ENCODE measurements at regions not wholly inside any gene's neighbourhood (a gene's known extent, or its start where the extent isn't known, plus 50 kb on each side); places are given as distances from the start of the nearest gene placed in this dataset.

DNA sequence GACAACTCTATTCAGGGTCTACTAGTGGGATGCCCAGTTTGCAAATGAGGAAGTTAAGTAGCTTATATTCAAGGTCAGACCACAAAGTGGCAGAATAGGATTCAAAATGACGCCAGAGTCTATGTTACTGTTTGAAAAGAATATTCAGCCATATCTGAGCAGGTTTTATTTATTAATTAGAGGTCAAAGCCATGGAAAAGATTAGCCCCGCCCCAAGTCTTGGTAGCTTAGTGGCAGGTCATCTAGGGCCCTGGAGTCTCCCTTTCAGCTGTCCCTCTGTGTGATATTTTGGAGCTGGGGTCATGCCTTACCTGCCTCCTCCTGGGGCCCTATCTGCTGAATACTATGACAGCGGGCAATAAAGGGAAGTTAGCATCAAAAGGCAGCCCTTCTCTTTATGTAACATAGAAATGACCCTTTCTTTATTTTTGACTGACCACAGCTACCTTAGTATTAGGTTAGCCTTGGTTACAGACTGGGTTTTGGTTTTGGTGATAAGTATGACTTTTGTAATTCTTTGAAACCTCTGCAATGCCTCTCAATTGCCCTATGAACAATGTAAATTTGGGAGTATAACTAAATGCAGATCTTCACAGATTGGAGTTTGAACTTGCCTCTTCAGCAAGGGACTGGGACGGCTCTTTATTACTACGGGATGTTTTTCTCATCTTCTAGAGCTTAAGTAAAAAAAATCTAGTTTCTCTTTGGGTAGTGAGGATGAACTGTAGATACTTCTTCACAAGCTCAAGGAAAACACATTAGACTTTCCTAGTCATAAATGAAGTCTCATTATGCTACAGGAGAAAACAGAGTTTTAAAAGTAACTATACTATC is 153.0 kb upstream of the ITGA4 start:
- no peak for DNase-seq
- Histone ChIP-seq H2AFZ (no peak overlapping the region), H3K4me1 (replicated peaks; ENCODE audit: insufficient read depth) (0 out of 2 replicates have a peak, but pooled peaks cover 6% of the 10 kb centered on the region), H3K36me3 (ENCODE audit: low read depth) (no peaks in the 10 kb centered on the region), H3K27me3 (ENCODE audit: insufficient read depth, low read depth) (no peaks in the 10 kb centered on the region), H3K4me2 (no peak overlapping the region), H3K27ac (no peak overlapping the region), H3F3A (ENCODE audit: insufficient read depth, low read depth) (no peaks in the 10 kb centered on the region), H3K9me2 (ENCODE audit: insufficient read depth) (no peaks in the 10 kb centered on the region), H3K79me2 (ENCODE audit: low read depth) (no peaks in the 10 kb centered on the region), H3K4me3 (no peak overlapping the region), H3K9me3 (ENCODE audit: insufficient read depth, low read depth) (no peaks in the 10 kb centered on the region), H4K20me1 (ENCODE audit: insufficient read depth) (no peaks in the 10 kb centered on the region)
- TF ChIP-seq EZH2 (IDR thresholded peaks at IDR 0.05; ENCODE audit: low read depth): no peak
- TF ChIP-seq, protein P1, sequence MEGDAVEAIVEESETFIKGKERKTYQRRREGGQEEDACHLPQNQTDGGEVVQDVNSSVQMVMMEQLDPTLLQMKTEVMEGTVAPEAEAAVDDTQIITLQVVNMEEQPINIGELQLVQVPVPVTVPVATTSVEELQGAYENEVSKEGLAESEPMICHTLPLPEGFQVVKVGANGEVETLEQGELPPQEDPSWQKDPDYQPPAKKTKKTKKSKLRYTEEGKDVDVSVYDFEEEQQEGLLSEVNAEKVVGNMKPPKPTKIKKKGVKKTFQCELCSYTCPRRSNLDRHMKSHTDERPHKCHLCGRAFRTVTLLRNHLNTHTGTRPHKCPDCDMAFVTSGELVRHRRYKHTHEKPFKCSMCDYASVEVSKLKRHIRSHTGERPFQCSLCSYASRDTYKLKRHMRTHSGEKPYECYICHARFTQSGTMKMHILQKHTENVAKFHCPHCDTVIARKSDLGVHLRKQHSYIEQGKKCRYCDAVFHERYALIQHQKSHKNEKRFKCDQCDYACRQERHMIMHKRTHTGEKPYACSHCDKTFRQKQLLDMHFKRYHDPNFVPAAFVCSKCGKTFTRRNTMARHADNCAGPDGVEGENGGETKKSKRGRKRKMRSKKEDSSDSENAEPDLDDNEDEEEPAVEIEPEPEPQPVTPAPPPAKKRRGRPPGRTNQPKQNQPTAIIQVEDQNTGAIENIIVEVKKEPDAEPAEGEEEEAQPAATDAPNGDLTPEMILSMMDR (conservative IDR thresholded peaks at IDR 0.05): no peak
- no TSS peak for BruUV-seq (replicated peaks)
- CTCF ChIA-PET: no interaction called here
- POLR2A ChIA-PET (ENCODE audit: unreplicated experiment): interaction anchor here (0.6 kb wide), 1 partner anchor 171 kb away, joined by 4 read pairs; no protein-coding TSS in a partner anchor
- intact Hi-C loops (cut with micrococcal nuclease; ENCODE audit: unreplicated experiment): no loop called here

DNA sequence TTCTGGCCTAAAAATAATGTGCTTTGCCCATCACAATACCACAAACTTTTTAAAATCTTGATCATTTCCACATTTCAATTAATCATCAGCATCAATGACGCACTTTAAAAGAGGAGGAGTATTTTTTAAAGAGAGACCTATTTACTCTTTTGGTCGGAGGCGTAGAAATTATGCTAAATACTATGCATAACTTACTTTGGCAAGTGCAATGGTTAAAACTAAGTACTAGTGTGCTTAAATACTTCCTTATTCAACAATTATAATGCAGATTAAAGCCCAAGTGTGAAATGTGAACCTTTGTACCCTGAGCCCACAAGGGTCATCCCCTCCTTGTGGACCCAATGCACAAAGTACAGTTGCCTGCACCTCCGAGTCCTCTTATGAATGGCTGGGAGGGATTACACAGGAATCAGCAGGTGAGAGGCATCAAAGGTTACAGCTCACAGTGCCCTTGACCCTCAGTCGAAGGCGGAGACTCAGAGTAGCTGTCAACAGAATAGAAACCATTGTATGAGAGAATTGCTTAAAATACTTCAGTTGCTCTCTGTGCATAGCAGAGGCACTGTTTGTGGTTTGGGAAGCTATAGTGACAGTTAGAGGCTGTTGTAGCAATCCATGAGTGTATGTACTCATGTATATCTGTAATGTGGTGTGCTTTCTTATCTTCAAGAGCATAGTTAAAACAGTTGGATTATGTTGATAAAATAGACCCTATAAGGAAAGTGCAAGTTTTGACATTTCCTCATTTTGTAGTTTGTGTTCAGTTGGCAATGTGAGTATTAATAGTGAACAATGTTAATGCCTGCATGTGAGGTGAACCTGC is 151.7 kb upstream of the ITGA4 start:
- intact Hi-C loops (cut with micrococcal nuclease; ENCODE audit: unreplicated experiment): no loop called here
- Histone ChIP-seq H3K4me1 (replicated peaks; ENCODE audit: insufficient read depth) (0 out of 2 replicates have a peak, but pooled peaks cover 6% of the 10 kb centered on the region), H3K79me2 (ENCODE audit: low read depth) (no peaks in the 10 kb centered on the region), H3K9me3 (ENCODE audit: insufficient read depth, low read depth) (no peaks in the 10 kb centered on the region), H3K9me2 (ENCODE audit: insufficient read depth) (no peaks in the 10 kb centered on the region), H3K4me2 (no peak overlapping the region), H4K20me1 (ENCODE audit: insufficient read depth) (no peaks in the 10 kb centered on the region), H2AFZ (no peak overlapping the region), H3K27me3 (ENCODE audit: insufficient read depth, low read depth) (no peaks in the 10 kb centered on the region), H3K36me3 (ENCODE audit: low read depth) (no peaks in the 10 kb centered on the region), H3F3A (ENCODE audit: insufficient read depth, low read depth) (no peaks in the 10 kb centered on the region), H3K27ac (no peak overlapping the region), H3K4me3 (no peak overlapping the region)
- ChIA-PET CTCF (no interaction called here), POLR2A (ENCODE audit: unreplicated experiment) (no interaction called here)
- TF ChIP-seq EZH2 (IDR thresholded peaks at IDR 0.05; ENCODE audit: low read depth): no peak
- TF ChIP-seq, protein P1 (conservative IDR thresholded peaks at IDR 0.05): no peak
- DNase-seq: no peak
- no TSS peak for BruUV-seq (replicated peaks)

DNA sequence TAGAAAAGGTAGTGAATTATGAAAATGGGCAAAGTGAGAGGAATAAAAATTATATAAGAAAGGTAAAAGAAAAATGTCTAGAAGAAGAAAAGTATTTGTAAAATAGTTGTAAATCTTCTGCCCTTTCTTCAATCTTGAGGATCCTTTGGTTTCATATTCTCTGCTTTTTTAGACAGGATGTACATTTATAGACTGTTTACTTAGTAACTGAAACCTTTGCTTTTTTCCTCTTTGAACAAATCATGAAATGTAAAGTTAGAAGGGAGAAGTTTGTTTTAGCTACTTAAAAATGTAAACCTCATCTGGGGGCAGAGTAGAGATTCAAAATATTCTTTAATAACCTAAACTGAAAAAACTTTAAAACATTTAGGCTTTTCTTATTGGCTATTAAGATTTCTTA is 150.4 kb upstream of the ITGA4 start:
- POLR2A ChIA-PET (ENCODE audit: unreplicated experiment): interaction anchor here (0.5 kb wide), 1 partner anchor 12 kb away, joined by 5 read pairs; no protein-coding TSS in a partner anchor
- TF ChIP-seq, protein P1 (conservative IDR thresholded peaks at IDR 0.05): no peak
- TF ChIP-seq EZH2 (IDR thresholded peaks at IDR 0.05; ENCODE audit: low read depth): no peak
- Histone ChIP-seq H3K27ac (no peak overlapping the region), H3K36me3 (ENCODE audit: low read depth) (no peaks in the 10 kb centered on the region), H4K20me1 (ENCODE audit: insufficient read depth) (no peaks in the 10 kb centered on the region), H3K27me3 (ENCODE audit: insufficient read depth, low read depth) (no peaks in the 10 kb centered on the region), H3K9me3 (ENCODE audit: insufficient read depth, low read depth) (no peaks in the 10 kb centered on the region), H2AFZ (no peak overlapping the region), H3K9me2 (ENCODE audit: insufficient read depth) (no peaks in the 10 kb centered on the region), H3K4me1 (replicated peaks; ENCODE audit: insufficient read depth) (0 out of 2 replicates have a peak, but pooled peaks cover 6% of the 10 kb centered on the region), H3K79me2 (ENCODE audit: low read depth) (no peaks in the 10 kb centered on the region), H3K4me3 (no peak overlapping the region), H3K4me2 (no peak overlapping the region), H3F3A (ENCODE audit: insufficient read depth, low read depth) (no peaks in the 10 kb centered on the region)
- no peak for DNase-seq
- BruUV-seq (replicated peaks): no TSS peak
- CTCF ChIA-PET: no interaction called here
- intact Hi-C loops (cut with micrococcal nuclease; ENCODE audit: unreplicated experiment): no loop called here
